Spleen (tissue), 11 donors: ENCODE measurements at regions not wholly inside any gene's neighbourhood (a gene's known extent, or its start where the extent isn't known, plus 50 kb on each side); places are given as distances from the start of the nearest gene placed in this dataset.

ENCODE experiments used
- DNase-seq: peaks from one replicate; pipeline ENCODE4 v3.0.0-alpha.2; 2020
- H3K27ac ChIP-seq, 8 donors: fragments of 200-600 bp; sonication (generic) in 7 of 8; 1 replicate in 4 of 8; 2 replicates in 4 of 8; pipeline versions ENCODE4 v1.5.0 to v1.8.0; 2016 to 2021; ENCODE audit warnings: inconsistent platforms in 4 of 8, mild to moderate bottlenecking in 4 of 8, moderate library complexity in 1 of 8
- H3K27me3 ChIP-seq, 7 donors: fragments of 200-600 bp; sonication (generic) in 6 of 7; replicated peaks in 1 of 7; 1 replicate in 4 of 7; 2 replicates in 3 of 7; pipeline versions ENCODE4 v1.5.0 to v1.8.0; 2016 to 2021; ENCODE audit warnings: inconsistent platforms in 3 of 7, mild to moderate bottlenecking in 1 of 7
- H3K36me3 ChIP-seq, 6 donors: fragments of 200-600 bp; sonication (generic) in 5 of 6; 1 replicate in 4 of 6; 2 replicates in 2 of 6; pipeline versions ENCODE4 v1.5.0 to v1.8.0; 2016 to 2021; ENCODE audit warnings: inconsistent platforms in 2 of 6
- H3K4me1 ChIP-seq, 6 donors: fragments of 200-600 bp; sonication (generic) in 5 of 6; 1 replicate in 3 of 6; 2 replicates in 3 of 6; pipeline versions ENCODE4 v1.5.0 to v1.8.0; 2016 to 2021; ENCODE audit warnings: inconsistent platforms in 3 of 6
- H3K4me3 ChIP-seq, 8 donors: fragments of 200-600 bp; sonication (generic) in 7 of 8; 1 replicate in 4 of 8; 2 replicates in 4 of 8; pipeline versions ENCODE4 v1.5.0 to v1.8.0; 2016 to 2021; ENCODE audit warnings: inconsistent platforms in 4 of 8, mild to moderate bottlenecking in 4 of 8, moderate library complexity in 2 of 8
- H3K9me3 ChIP-seq, 8 donors: fragments of 200-600 bp; sonication (generic) in 7 of 8; 1 replicate in 4 of 8; 2 replicates in 4 of 8; pipeline versions ENCODE4 v1.5.0 to v1.8.0; 2016 to 2021; ENCODE audit warnings: inconsistent platforms in 4 of 8
- POLR2A ChIP-seq, 3 donors: fragments of 450-650 bp; IDR thresholded peaks; one replicate each; pipeline ENCODE4 v1.5.1; 2017; ENCODE audit warnings: antibody characterized with exemption in 3 of 3, mild to moderate bottlenecking in 1 of 3
- POLR2AphosphoS5 ChIP-seq, 3 donors: sonication (generic); formaldehyde crosslinking; IDR thresholded peaks; one replicate each; pipeline ENCODE4 v1.5.1; 2017; ENCODE audit warnings: antibody characterized with exemption in 3 of 3
- WGBS, 5 donors: extraction: QIAGEN DNeasy Blood & Tissue Kit in 3 of 5; methylation state at CpG; one replicate each; pipeline versions ENCODE4 v1.1.5 to v1.1.7; 2013 to 2018; 5-methylcytosine and 5-hydroxymethylcytosine counted together
- intact Hi-C: fragments of 100-400 bp; cut with DNase I; formaldehyde crosslinking; loops from one replicate; pipeline ENCODE4 v1.15.0; 2023; ENCODE audit warnings: low total_unique reads
- TF ChIP-seq, protein P1 (sequence below), 11 experiments: fragments of 200-600 bp in 7 of 11; fragments of 450-650 bp in 4 of 11; sonication (generic) in 4 of 11; IDR thresholded peaks in 8 of 11; conservative IDR thresholded peaks in 3 of 11; 1 replicate in 7 of 11; 2 replicates in 4 of 11; pipeline versions ENCODE4 v1.4.0 to v1.8.0; 2016 to 2021; ENCODE audit warnings: antibody characterized with exemption in 11 of 11, inconsistent platforms in 4 of 11, mild to moderate bottlenecking in 1 of 11
- donor health status: healthy with polysubstance abuse.
- donor health status: DM: no; HTN: no; CAD: no; lungs with moderate emphysema.
- donor health status: DM: no; HTN: no; CAD: no.
- donor health status: Bipolar disorder and iron deficiency.
- donor health status: healthy.
- donor health status: DM: no; HTN: no; CAD: no.
- donor health status: DM: yes; HTN: yes; CAD: no.

DNA sequence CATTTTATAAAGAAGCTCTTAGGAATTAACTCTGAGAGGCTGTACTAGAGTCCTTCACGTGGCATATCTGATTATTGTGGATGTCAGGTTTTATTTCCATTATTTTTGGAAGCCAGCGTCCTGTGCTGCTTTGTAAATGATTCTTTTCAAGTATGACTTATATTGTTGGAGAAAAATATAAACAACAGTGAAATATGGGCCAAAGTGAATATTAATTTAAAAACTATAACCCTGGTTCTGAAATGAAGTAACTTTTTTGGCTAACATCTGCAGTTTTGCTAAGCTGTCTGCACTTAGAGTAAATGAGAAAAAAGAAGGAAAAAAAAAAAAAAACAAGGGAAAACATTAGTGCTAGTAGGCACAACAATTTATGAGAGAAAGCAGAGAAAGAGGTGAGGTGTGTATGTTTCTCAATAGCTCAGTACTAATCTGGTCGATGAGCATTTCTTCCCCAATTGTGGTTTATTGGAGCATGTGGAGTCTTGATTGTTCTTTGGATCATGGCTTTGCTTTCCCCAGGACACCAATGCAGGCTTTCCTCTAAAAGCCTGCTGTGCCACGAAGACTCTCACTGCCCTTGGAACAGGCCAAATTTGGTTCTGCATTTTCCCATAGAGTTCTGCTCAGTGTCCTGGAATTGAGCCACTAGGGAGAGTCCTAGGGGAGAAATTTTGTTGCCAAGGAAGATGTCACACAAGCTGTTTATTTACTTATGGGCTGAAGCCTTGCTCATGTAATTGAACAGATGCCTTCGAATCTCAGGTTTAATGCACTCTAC lies 273.3 kb downstream of the DKK2 start:
- TF ChIP-seq, protein P1, sequence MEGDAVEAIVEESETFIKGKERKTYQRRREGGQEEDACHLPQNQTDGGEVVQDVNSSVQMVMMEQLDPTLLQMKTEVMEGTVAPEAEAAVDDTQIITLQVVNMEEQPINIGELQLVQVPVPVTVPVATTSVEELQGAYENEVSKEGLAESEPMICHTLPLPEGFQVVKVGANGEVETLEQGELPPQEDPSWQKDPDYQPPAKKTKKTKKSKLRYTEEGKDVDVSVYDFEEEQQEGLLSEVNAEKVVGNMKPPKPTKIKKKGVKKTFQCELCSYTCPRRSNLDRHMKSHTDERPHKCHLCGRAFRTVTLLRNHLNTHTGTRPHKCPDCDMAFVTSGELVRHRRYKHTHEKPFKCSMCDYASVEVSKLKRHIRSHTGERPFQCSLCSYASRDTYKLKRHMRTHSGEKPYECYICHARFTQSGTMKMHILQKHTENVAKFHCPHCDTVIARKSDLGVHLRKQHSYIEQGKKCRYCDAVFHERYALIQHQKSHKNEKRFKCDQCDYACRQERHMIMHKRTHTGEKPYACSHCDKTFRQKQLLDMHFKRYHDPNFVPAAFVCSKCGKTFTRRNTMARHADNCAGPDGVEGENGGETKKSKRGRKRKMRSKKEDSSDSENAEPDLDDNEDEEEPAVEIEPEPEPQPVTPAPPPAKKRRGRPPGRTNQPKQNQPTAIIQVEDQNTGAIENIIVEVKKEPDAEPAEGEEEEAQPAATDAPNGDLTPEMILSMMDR (IDR thresholded peaks at IDR 0.05 in 8 of 11, conservative IDR thresholded peaks at IDR 0.05 in 3 of 11): no peak
- TF ChIP-seq POLR2AphosphoS5 (IDR thresholded peaks at IDR 0.05) (no peak), POLR2A (IDR thresholded peaks at IDR 0.05) (no peak)

DNA sequence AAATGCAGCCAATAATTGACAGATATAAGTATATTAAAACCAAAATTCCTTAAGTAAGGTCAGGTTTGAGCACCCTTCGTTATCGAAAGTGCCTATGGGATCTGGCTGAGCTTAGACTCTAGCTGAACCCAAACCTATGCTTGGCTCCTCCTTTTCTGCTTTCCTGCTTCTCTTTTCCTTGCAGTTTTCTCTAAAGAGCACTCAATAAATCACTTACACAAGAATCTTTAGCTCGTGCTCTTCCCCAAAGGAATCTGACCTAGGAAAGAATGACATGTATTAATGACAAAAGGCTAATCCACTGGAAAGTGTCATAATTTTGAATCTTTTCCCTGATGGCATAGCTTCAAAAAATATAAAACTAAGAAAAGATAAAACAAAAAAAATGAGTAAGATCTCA lies 282.7 kb downstream of the DKK2 start:
- Histone ChIP-seq H3K9me3 (no peaks in the 10 kb centered on the region), H3K27ac (no peak overlapping the region), H3K4me3 (no peak overlapping the region), H3K36me3 (no peaks in the 10 kb centered on the region), H3K4me1 (no peaks in the 10 kb centered on the region), H3K27me3 (no peaks in the 10 kb centered on the region)
- intact Hi-C loops: no loop called here
- DNase-seq: no peak
- WGBS, 5 donors: 27 to 48% (median 42%) methylated on average over 3 of the region's 3 CpGs
- TF ChIP-seq, protein P1 (IDR thresholded peaks at IDR 0.05 in 8 of 11, conservative IDR thresholded peaks at IDR 0.05 in 3 of 11): no peak
- TF ChIP-seq POLR2A (IDR thresholded peaks at IDR 0.05) (no peak), POLR2AphosphoS5 (IDR thresholded peaks at IDR 0.05) (no peak)

More for the DNA sequence above, 273.3 kb downstream of the DKK2 start:
- Histone ChIP-seq H3K36me3 (no peaks in the 10 kb centered on the region), H3K9me3 (no peaks in the 10 kb centered on the region), H3K4me3 (no peak overlapping the region), H3K27me3 (no peaks in the 10 kb centered on the region), H3K4me1 (no peaks in the 10 kb centered on the region), H3K27ac (no peak overlapping the region)
- intact Hi-C loops: no loop called here
- WGBS, 5 donors: 57 to 75% (median 64%) methylated on average over 5 of the region's 5 CpGs
- no peak for DNase-seq

DNA sequence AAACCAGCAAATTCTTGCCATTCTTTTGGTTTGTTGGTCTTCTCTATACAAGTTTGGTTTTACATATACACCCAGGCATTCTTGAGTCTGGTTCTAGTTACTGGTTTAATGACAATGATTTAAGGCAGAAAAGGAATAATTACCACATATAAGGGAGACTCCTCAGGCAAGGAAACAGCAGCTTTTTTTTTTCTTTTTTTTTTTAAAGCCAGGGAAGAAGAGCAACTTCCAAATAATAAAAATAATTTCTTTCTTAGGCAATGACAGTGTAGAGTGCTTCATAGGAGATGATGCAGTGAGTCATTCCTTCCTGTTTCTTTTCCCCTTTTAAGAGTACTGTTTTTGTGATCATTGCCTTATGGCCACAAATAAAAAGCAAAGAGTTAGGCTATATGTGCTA lies 289.7 kb downstream of the DKK2 start:
- intact Hi-C loops: no loop called here
- H3K4me3 ChIP-seq: no peak overlapping the region
- H3K27ac ChIP-seq: no peak overlapping the region
- no peak for DNase-seq
- H3K9me3 ChIP-seq: no peaks in the 10 kb centered on the region
- no peaks in the 10 kb centered on the region for H3K4me1 ChIP-seq
- H3K36me3 ChIP-seq: no peaks in the 10 kb centered on the region
- H3K27me3 ChIP-seq: no peaks in the 10 kb centered on the region
- TF ChIP-seq POLR2AphosphoS5 (IDR thresholded peaks at IDR 0.05) (no peak), POLR2A (IDR thresholded peaks at IDR 0.05) (no peak)
- TF ChIP-seq, protein P1 (IDR thresholded peaks at IDR 0.05 in 8 of 11, conservative IDR thresholded peaks at IDR 0.05 in 3 of 11): no peak

DNA sequence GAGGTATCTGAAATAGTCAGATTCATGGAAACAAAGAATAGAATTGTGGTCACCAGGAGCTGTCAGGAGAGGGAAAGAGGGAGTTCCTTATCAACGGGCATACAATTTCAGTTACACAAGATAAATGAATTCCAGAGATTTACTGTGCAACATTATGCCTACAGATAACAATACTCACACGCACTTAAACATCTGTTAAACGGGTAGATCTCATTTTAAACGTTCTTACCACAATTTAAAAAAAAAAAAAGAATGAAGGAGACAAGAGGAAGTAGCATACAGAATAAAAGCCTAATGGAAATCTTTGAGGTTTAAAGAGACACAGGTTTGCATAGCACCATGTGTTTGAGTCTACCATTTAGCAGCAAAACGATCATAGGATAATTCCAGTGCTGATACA lies 298.0 kb downstream of the DKK2 start:
- 56 to 73% (median 63%) methylated on average over 5 of the region's 5 CpGs for WGBS, 5 donors

More for the DNA sequence above, 298.0 kb downstream of the DKK2 start:
- Histone ChIP-seq H3K27ac (no peak overlapping the region), H3K27me3 (no peaks in the 10 kb centered on the region), H3K36me3 (no peaks in the 10 kb centered on the region), H3K9me3 (no peaks in the 10 kb centered on the region), H3K4me1 (no peaks in the 10 kb centered on the region), H3K4me3 (no peak overlapping the region)
- intact Hi-C loops: no loop called here
- TF ChIP-seq POLR2AphosphoS5 (IDR thresholded peaks at IDR 0.05) (no peak), POLR2A (IDR thresholded peaks at IDR 0.05) (no peak)
- TF ChIP-seq, protein P1 (IDR thresholded peaks at IDR 0.05 in 8 of 11, conservative IDR thresholded peaks at IDR 0.05 in 3 of 11): no peak
- DNase-seq: no peak
